ENCODE measurements at regions not wholly inside any gene's neighbourhood (a gene's known extent, or its start where the extent isn't known, plus 50 kb on each side); places are given as distances from the start of the nearest gene placed in this dataset.

GRCh38 chr14:60349663-60350365 lies 100.8 kb downstream of the PPM1A start:
- DNase-seq (ENCODE audit: low spot score) (no peak), ATAC-seq (peak; percentile 92)

DNA sequence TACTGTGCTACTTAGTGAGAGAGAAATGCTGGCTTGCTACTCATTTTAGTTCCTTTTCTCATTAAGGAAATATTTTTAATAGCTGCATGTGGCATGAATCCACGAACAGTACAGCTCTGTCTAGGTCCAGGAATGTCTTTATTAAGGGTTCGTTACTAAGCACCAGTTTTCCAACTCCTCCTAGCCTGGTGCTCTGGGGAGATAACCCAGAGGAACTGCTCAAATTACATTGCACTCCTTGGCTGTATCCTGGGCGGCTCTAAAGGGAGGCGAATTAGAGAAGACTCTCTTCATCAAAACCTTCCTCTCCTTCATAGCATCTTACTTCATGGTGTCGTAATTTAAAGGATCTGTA lies 101.3 kb downstream of the PPM1A start:
- no peak for DNase-seq (ENCODE audit: low spot score)

GRCh38 chr14:60353420-60353819 lies 104.4 kb downstream of the PPM1A start:
- ATAC-seq, result no peak
- DNase-seq (ENCODE audit: low spot score), result no peak

More for the DNA sequence above, 101.3 kb downstream of the PPM1A start:
- ATAC-seq, result peak; percentile 19

- no peak for DNase-seq (ENCODE audit: low spot score)
- no peak for ATAC-seq
These were observed 106.7 kb downstream of the PPM1A start for GRCh38 chr14:60355768-60356167.

GRCh38 chr14:60356386-60356785 lies 107.4 kb downstream of the PPM1A start:
- DNase-seq (ENCODE audit: low spot score) (no peak), ATAC-seq (no peak)

DNA sequence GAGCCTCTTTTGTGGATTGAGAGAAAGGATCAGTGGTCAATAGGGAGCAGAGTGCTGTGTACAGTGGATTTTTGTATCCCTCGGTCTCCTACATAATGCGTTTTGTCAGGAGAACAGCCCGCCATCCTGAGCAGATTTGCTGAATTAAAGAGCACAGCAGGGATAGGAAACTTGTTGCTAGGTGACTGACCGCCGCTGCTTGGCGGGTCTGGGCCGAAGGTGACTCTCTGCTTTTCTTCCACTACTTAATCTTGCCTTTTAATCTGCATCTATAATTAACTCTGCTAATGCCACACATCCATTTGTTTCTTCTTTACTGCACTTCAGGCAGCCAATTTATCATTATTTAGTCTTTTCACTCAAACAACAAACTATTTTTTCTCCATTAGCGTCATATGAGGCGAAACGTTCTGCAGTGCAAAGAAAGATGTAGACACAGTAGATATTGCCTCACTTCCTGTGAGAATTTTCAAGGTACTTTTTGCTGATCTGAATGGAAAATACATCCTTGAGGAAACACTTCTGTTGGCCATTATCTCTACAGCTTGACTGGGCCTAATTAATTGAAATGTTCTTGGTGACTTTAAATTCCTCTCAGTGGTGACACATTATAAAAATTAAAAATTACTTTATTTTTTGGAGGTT lies 108.0 kb downstream of the PPM1A start:
- DNase-seq (ENCODE audit: low spot score), result no peak
- ATAC-seq, result no peak

- ATAC-seq, result no peak
These were observed 108.6 kb downstream of the PPM1A start for GRCh38 chr14:60357551-60358149.

GRCh38 chr14:60363275-60363674 lies 114.3 kb downstream of the PPM1A start:
- DNase-seq (ENCODE audit: low spot score) (no peak), ATAC-seq (no peak)

More at GRCh38 chr14:60357551-60358149, 108.6 kb downstream of the PPM1A start:
- DNase-seq (ENCODE audit: low spot score), result no peak

DNA sequence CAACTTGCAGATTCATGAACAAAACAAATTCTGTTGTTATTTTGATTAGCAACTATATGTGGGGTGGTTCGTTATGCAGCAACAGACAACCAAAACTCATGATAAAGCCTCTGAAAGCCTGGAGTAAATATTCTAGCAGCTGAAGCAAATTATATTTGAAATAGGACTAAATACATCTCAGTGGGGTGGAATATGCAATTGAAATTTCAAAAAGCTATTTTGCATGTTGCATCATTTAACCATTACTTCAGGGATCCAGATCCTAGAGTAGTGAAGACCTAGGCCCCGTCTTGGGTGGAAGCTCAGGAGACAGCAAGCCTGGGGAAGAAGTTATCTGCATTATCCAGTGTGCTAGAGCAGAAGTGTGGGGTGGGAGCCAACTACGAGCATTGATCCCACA lies 114.7 kb downstream of the PPM1A start:
- no peak for DNase-seq (ENCODE audit: low spot score)
- no peak for ATAC-seq

GRCh38 chr14:60381909-60382308 lies 104.0 kb downstream of the C14orf39 start:
- DNase-seq (ENCODE audit: low spot score), result no peak
- no peak for ATAC-seq

Data from left lobe of liver (tissue), 2 donors.